22Rv1 (cell line): ENCODE measurements at regions not wholly inside any gene's neighbourhood (a gene's known extent, or its start where the extent isn't known, plus 50 kb on each side); places are given as distances from the start of the nearest gene placed in this dataset.

Experiments
- H3K27ac ChIP-seq: fragments of 450-650 bp; 2 replicates; pipeline ENCODE4 v1.5.1; 2017
- CTCF ChIP-seq: fragments of 450-650 bp; IDR thresholded peaks from 2 replicates; pipeline ENCODE4 v1.5.1; 2017; ENCODE audit warnings: mild to moderate bottlenecking
- ZFX ChIP-seq: fragments of 450-650 bp; IDR thresholded peaks from 2 replicates; pipeline ENCODE4 v1.6.1; 2017; ENCODE audit warnings: antibody characterized with exemption, borderline replicate concordance

GRCh38 chr3:110378481-110378880 lies 693.1 kb upstream of the NECTIN3 start:
- H3K27ac ChIP-seq = no peak overlapping the region
- TF ChIP-seq CTCF = no peak
- no peak for TF ChIP-seq ZFX

GRCh38 chr3:110381992-110382391 lies 689.6 kb upstream of the NECTIN3 start:
- TF ChIP-seq ZFX = no peak
- TF ChIP-seq CTCF = no peak
- no peak overlapping the region for H3K27ac ChIP-seq

- no peak for TF ChIP-seq CTCF
- no peak for TF ChIP-seq ZFX
- H3K27ac ChIP-seq = no peak overlapping the region
These were observed 688.3 kb upstream of the NECTIN3 start for GRCh38 chr3:110383356-110383755.

- TF ChIP-seq CTCF = no peak
- no peak for TF ChIP-seq ZFX
- H3K27ac ChIP-seq = no peak overlapping the region
These were observed 687.0 kb upstream of the NECTIN3 start for GRCh38 chr3:110384601-110385000.

GRCh38 chr3:110389005-110389404 lies 682.6 kb upstream of the NECTIN3 start:
- TF ChIP-seq CTCF (no peak), ZFX (no peak)
- H3K27ac ChIP-seq = no peak overlapping the region

GRCh38 chr3:110390372-110390771 lies 681.2 kb upstream of the NECTIN3 start:
- H3K27ac ChIP-seq = no peak overlapping the region
- TF ChIP-seq ZFX = no peak

GRCh38 chr3:110391042-110391441 lies 680.6 kb upstream of the NECTIN3 start:
- no peak for TF ChIP-seq ZFX
- TF ChIP-seq CTCF = no peak

GRCh38 chr3:110391640-110392395 lies 679.8 kb upstream of the NECTIN3 start:
- no peak overlapping the region for H3K27ac ChIP-seq
- TF ChIP-seq CTCF (no peak), ZFX (no peak)

More at GRCh38 chr3:110391042-110391441, 680.6 kb upstream of the NECTIN3 start:
- no peak overlapping the region for H3K27ac ChIP-seq
